CD4-positive, alpha-beta T cell (primary cell): ENCODE measurements at regions not wholly inside any gene's neighbourhood (a gene's known extent, or its start where the extent isn't known, plus 50 kb on each side); places are given as distances from the start of the nearest gene placed in this dataset.
"Not testable (repeated sequence)": the region's sequence is repeated elsewhere in the genome, so short reads cannot be mapped to it uniquely, and the experiment has no call there.

ENCODE experiments used
- ATAC-seq: fragments of 200-7000 bp; cut with Tn5 transposase; one replicate; pipeline ENCODE4 v1.10.0; 2022; ENCODE audit warnings: mild to moderate bottlenecking; ENCODE audit not compliant: poor library complexity
- CTCF ChIA-PET: fragments of 350-600 bp; sonication (Branson Sonifier 250); formaldehyde crosslinking; loops from one replicate; lab custom pipeline; 2021; ENCODE audit warnings: antibody characterized with exemption, inconsistent platforms; lab: Charles Lee
- POLR2A ChIA-PET: fragments of 350-600 bp; sonication (Branson Sonifier 250); formaldehyde crosslinking; loops from one replicate; lab custom pipeline; 2021; ENCODE audit warnings: antibody characterized with exemption, inconsistent platforms; lab: Charles Lee
- DNase-seq, 14 experiments: peaks; one replicate each; pipeline ENCODE4 v3.0.0-alpha.2; 2013 to 2020; ENCODE audit warnings: mixed read lengths in 2 of 14
- H3K27ac ChIP-seq, 2 donors: one replicate each; pipeline versions ENCODE4 v1.5.1 to v1.7.0; 2013; ENCODE audit warnings: low read length in 2 of 2, low read depth in 1 of 2, mild to moderate bottlenecking in 1 of 2
- H3K27me3 ChIP-seq, 2 experiments: 1 replicate in 1 of 2; 2 replicates in 1 of 2; pipeline versions ENCODE4 v1.6.1 to v1.7.0; 2013; ENCODE audit warnings: low read length in 2 of 2, control low read depth in 1 of 2, mild to moderate bottlenecking in 1 of 2, moderate library complexity in 1 of 2; ENCODE audit not compliant: insufficient read depth in 2 of 2, control insufficient read depth in 1 of 2
- H3K36me3 ChIP-seq: one replicate; pipeline ENCODE4 v1.6.1; 2013; ENCODE audit warnings: low read length, control low read depth; ENCODE audit not compliant: insufficient read depth
- H3K4me1 ChIP-seq: one replicate; pipeline ENCODE4 v1.6.1; 2013; ENCODE audit warnings: low read length, control low read depth; ENCODE audit not compliant: insufficient read depth
- H3K4me3 ChIP-seq: one replicate; pipeline ENCODE4 v1.5.1; 2013; ENCODE audit warnings: mild to moderate bottlenecking, low read length, moderate library complexity
- H3K9me3 ChIP-seq, 2 experiments: 1 replicate in 1 of 2; 2 replicates in 1 of 2; pipeline versions ENCODE4 v1.6.1 to v1.7.0; 2013; ENCODE audit warnings: low read length in 2 of 2, mild to moderate bottlenecking in 2 of 2, control low read depth in 1 of 2, moderate library complexity in 1 of 2; ENCODE audit not compliant: control insufficient read depth in 1 of 2, insufficient read depth in 1 of 2
- H3K27ac Mint-ChIP-seq: one replicate; pipeline ENCODE4 v1.8.0; 2020; ENCODE audit warnings: mixed read lengths
- H3K27me3 Mint-ChIP-seq: one replicate; pipeline ENCODE4 v1.8.0; 2021; ENCODE audit warnings: mixed read lengths
- H3K36me3 Mint-ChIP-seq: one replicate; pipeline ENCODE4 v1.8.0; 2021; ENCODE audit warnings: low read depth, mixed read lengths
- H3K4me1 Mint-ChIP-seq: one replicate; pipeline ENCODE4 v1.8.0; 2021; ENCODE audit warnings: low read depth, mixed read lengths
- H3K4me3 Mint-ChIP-seq: one replicate; pipeline ENCODE4 v1.8.0; 2020; ENCODE audit warnings: mild to moderate bottlenecking, mixed read lengths
- H3K9me3 Mint-ChIP-seq: one replicate; pipeline ENCODE4 v1.8.0; 2020; ENCODE audit warnings: mixed read lengths
- intact Hi-C, 2 experiments: fragments of 100-400 bp; cut with DNase I in 1 of 2; cut with micrococcal nuclease in 1 of 2; formaldehyde crosslinking; loops; one replicate each; pipeline versions ENCODE4 v1.15.1 to v1.9.0; 2023 to 2025; cut with DNase I, micrococcal nuclease
- TF ChIP-seq, protein P1 (sequence below): fragments of 200-600 bp; IDR thresholded peaks from one replicate; pipeline ENCODE4 v1.8.0; 2022; ENCODE audit warnings: antibody characterized with exemption, mild to moderate bottlenecking

DNA sequence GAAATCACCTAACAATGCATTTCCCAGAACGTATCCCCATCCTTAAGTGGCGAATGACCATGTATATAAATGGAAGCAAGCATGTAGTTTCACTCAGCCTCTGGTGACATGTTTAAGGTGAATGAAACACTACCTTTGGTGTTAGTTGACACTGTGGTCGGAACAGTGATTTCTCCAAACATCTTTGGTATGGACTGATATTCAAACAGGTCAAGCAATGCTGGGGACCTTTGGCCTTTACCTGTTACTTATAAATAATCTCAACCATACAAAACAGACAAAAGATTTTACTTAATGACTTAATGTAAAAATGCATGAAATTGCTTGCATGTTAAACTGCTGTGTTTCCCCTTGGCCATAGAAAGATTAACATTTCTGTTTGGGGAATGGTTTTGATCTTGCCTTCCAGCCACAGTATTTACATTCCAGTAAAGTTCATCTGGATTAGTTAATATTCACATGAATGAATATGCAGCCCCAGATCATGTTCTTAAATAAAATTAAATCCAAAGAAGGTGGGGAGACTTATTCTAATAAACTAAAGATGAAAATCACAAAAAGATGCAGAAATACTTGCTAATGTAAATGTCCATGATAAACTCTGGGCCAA lies 74.4 kb upstream of the HES1 start:
- H3K27me3 ChIP-seq, result peaks cover 0 to 8% of the 10 kb centered on the region in 2 experiments
- Mint-ChIP-seq H3K36me3 (no peaks in the 10 kb centered on the region), H3K4me3 (no peak overlapping the region), H3K4me1 (peaks cover 6% of the 10 kb centered on the region), H3K27ac (no peak overlapping the region), H3K9me3 (no peaks in the 10 kb centered on the region), H3K27me3 (peaks cover 12% of the 10 kb centered on the region)
- ChIA-PET CTCF (no interaction called here), POLR2A (no interaction called here)
- DNase-seq (no peak), ATAC-seq (no peak)
- no peaks in the 10 kb centered on the region for H3K4me1 ChIP-seq
- intact Hi-C loops, result no loop called here
- H3K27ac ChIP-seq, result no peak overlapping the region
- TF ChIP-seq, protein P1, sequence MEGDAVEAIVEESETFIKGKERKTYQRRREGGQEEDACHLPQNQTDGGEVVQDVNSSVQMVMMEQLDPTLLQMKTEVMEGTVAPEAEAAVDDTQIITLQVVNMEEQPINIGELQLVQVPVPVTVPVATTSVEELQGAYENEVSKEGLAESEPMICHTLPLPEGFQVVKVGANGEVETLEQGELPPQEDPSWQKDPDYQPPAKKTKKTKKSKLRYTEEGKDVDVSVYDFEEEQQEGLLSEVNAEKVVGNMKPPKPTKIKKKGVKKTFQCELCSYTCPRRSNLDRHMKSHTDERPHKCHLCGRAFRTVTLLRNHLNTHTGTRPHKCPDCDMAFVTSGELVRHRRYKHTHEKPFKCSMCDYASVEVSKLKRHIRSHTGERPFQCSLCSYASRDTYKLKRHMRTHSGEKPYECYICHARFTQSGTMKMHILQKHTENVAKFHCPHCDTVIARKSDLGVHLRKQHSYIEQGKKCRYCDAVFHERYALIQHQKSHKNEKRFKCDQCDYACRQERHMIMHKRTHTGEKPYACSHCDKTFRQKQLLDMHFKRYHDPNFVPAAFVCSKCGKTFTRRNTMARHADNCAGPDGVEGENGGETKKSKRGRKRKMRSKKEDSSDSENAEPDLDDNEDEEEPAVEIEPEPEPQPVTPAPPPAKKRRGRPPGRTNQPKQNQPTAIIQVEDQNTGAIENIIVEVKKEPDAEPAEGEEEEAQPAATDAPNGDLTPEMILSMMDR, result no peak
- no peaks in the 10 kb centered on the region for H3K9me3 ChIP-seq
- H3K36me3 ChIP-seq, result no peaks in the 10 kb centered on the region
- no peak overlapping the region for H3K4me3 ChIP-seq

DNA sequence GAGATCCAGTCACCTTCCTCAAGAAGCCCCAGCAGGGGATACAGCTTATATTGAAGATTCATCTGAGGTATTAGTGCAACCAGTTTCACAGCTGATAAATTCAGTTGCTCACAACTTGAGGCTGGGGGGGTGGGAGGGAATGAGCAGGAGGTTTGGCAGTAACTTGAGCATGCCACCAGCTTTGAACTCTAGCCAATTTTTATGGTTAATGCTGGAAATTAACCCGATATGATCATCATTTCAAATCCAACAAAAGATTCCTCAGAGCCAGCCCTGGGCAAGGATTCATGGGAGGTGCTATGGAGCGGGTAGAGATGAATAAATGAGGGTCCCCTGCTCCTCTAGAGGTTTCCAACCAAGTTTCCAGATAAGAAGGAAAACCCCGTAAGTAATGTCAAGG lies 73.1 kb upstream of the HES1 start:
- no peak overlapping the region for H3K27ac Mint-ChIP-seq
- no peaks in the 10 kb centered on the region for H3K36me3 Mint-ChIP-seq
- H3K36me3 ChIP-seq, result no peaks in the 10 kb centered on the region
- H3K4me1 ChIP-seq, result no peaks in the 10 kb centered on the region
- no peak overlapping the region for H3K4me3 Mint-ChIP-seq
- DNase-seq (no peak), ATAC-seq (no peak)
- no peaks in the 10 kb centered on the region for H3K9me3 ChIP-seq
- H3K27me3 Mint-ChIP-seq, result peaks cover 2% of the 10 kb centered on the region
- POLR2A ChIA-PET, result no interaction called here
- H3K4me1 Mint-ChIP-seq, result peaks cover 3% of the 10 kb centered on the region
- H3K27me3 ChIP-seq, result peaks cover 0 to 2% of the 10 kb centered on the region in 2 experiments
- no peak overlapping the region for H3K4me3 ChIP-seq
- TF ChIP-seq, protein P1, result no peak
- no peak overlapping the region for H3K27ac ChIP-seq
- H3K9me3 Mint-ChIP-seq, result peaks cover 3% of the 10 kb centered on the region
- intact Hi-C loops, result no loop called here
- CTCF ChIA-PET, result no interaction called here

DNA sequence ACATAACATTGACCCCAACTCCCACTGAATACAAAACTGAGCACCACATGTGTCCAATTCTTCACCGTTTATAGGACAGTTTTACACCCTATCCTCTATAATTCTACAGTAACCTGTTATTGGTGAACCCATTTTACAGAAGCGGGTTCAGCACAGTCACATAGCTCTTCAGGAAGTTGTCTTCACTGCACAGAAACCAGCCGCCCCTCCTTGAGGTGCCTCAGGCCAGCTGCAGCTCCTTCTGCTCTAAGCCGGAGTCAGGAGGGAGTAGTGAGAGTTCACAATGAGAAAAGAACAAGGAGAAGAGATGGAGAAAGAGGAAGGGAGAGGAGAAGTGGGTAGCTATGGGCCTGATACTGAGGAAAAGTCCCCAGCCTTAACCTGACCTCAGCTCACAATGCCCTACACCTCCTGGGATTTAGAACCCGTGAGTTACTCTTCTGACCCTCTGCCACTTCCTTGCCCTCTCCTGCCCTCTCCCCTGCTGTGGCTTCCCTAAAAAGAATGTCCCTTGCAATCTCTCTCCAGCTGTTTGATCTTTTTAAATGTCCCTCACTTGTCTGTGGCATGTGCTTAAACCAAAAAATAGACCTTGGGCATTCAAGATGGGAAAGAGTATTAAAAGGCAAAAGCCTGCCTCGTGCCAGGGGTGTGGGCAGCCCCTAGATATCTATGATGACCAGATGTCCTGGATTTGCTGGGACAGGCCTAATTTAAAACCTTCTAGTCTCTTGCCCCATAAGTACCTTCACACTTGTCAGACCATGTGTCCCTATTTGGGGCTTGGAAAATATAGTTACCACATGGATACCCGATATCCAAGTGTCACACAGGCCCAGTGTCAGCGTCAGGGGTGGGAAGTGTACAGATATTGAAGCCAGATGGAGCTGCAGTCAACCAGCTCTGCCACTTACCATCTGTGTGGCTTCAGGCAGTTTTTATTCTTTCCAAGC lies 71.3 kb upstream of the HES1 start:
- H3K27me3 Mint-ChIP-seq, result no peaks in the 10 kb centered on the region
- ATAC-seq, result no peak
- H3K9me3 ChIP-seq, result no peaks in the 10 kb centered on the region
- TF ChIP-seq, protein P1, result no peak
- H3K4me3 Mint-ChIP-seq, result no peak overlapping the region
- intact Hi-C loops, result no loop called here
- H3K9me3 Mint-ChIP-seq, result peaks cover 3% of the 10 kb centered on the region
- H3K4me3 ChIP-seq, result no peak overlapping the region
- H3K4me1 ChIP-seq, result no peaks in the 10 kb centered on the region
- H3K27me3 ChIP-seq, result peaks cover 0 to 2% of the 10 kb centered on the region in 2 experiments
- ChIA-PET CTCF (no interaction called here), POLR2A (no interaction called here)
- no peaks in the 10 kb centered on the region for H3K36me3 ChIP-seq
- DNase-seq, result no peak
- peaks cover under 1% of the 10 kb centered on the region for H3K4me1 Mint-ChIP-seq
- H3K27ac ChIP-seq, result no peak overlapping the region
- no peaks in the 10 kb centered on the region for H3K36me3 Mint-ChIP-seq
- H3K27ac Mint-ChIP-seq, result no peak overlapping the region

DNA sequence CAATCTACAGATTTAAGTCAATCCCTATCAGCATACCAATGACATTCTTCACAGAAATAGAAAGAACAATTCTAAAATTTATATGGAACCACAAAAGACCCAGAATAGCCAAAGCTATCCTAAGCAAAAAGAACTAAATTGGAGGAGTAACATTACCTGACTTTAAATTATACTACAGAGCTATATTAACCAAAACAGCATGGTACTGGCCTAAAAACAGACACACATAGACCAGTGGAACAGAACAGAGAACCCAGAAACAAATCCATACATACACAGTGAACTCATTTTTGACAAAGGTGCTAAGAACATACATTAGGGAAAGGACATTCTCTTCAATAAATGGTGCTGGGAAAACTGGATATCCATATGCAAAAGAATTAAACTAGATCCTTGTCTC lies 68.6 kb upstream of the HES1 start:
- H3K36me3 ChIP-seq, H3K36me3 Mint-ChIP-seq, H3K4me3 ChIP-seq, H3K27ac Mint-ChIP-seq, POLR2A ChIA-PET, DNase-seq, H3K27me3 Mint-ChIP-seq, H3K9me3 Mint-ChIP-seq, H3K27me3 ChIP-seq, CTCF ChIA-PET, H3K27ac ChIP-seq, H3K4me1 Mint-ChIP-seq, H3K9me3 ChIP-seq, intact Hi-C loops, ATAC-seq: not testable (repeated sequence)
- peak overlapping the region; percentile 14 for H3K4me3 Mint-ChIP-seq
- H3K4me1 ChIP-seq, result peaks cover 14% of the 10 kb centered on the region
